Natural killer cell (primary cell): ENCODE measurements at regions not wholly inside any gene's neighbourhood (a gene's known extent, or its start where the extent isn't known, plus 50 kb on each side); places are given as distances from the start of the nearest gene placed in this dataset.
"Not testable (repeated sequence)": the region's sequence is repeated elsewhere in the genome, so short reads cannot be mapped to it uniquely, and the experiment has no call there.

ENCODE experiments used
- ATAC-seq, 3 donors: fragments of 150-1000 bp in 2 of 3; fragments of 200-7000 bp in 1 of 3; cut with Tn5 transposase; 1 replicate in 1 of 3; 2 replicates in 2 of 3; pipeline ENCODE4 v1.10.0; 2021; ENCODE audit warnings: mild to moderate bottlenecking in 2 of 3, moderate library complexity in 2 of 3
- DNase-seq, 2 donors: peaks; one replicate each; pipeline versions ENCODE4 v3.0.0 to v3.0.0-alpha.2; 2013 to 2021; ENCODE audit warnings: mixed read lengths in 1 of 2
- H3K27ac ChIP-seq: one replicate; pipeline ENCODE4 v1.5.1; 2013; ENCODE audit warnings: mild to moderate bottlenecking, low read length
- H3K27me3 ChIP-seq: one replicate; pipeline ENCODE4 v1.6.1; 2013; ENCODE audit warnings: low read length; ENCODE audit not compliant: control insufficient read depth, insufficient read depth
- H3K36me3 ChIP-seq: one replicate; pipeline ENCODE4 v1.6.1; 2013; ENCODE audit warnings: low read length; ENCODE audit not compliant: control insufficient read depth, insufficient read depth
- H3K4me1 ChIP-seq: one replicate; pipeline ENCODE4 v1.6.1; 2013; ENCODE audit warnings: low read length; ENCODE audit not compliant: control insufficient read depth, insufficient read depth
- H3K4me3 ChIP-seq: one replicate; pipeline ENCODE4 v1.5.1; 2013; ENCODE audit warnings: low read length
- H3K9me3 ChIP-seq: one replicate; pipeline ENCODE4 v1.6.1; 2013; ENCODE audit warnings: low read length; ENCODE audit not compliant: control insufficient read depth, insufficient read depth
- H3K27ac Mint-ChIP-seq, 2 donors: one replicate each; pipeline ENCODE4 v1.8.0; 2022; ENCODE audit warnings: mild to moderate bottlenecking in 2 of 2, mixed read lengths in 2 of 2, moderate library complexity in 1 of 2
- H3K27me3 Mint-ChIP-seq, 2 donors: one replicate each; pipeline ENCODE4 v1.8.0; 2022; ENCODE audit warnings: low read depth in 2 of 2, mixed read lengths in 2 of 2
- H3K36me3 Mint-ChIP-seq: one replicate; pipeline ENCODE4 v1.8.0; 2022; ENCODE audit warnings: mixed read lengths
- H3K4me1 Mint-ChIP-seq, 2 donors: one replicate each; pipeline ENCODE4 v1.8.0; 2022; ENCODE audit warnings: mixed read lengths in 2 of 2
- H3K4me3 Mint-ChIP-seq: one replicate; pipeline ENCODE4 v1.8.0; 2022; ENCODE audit warnings: mild to moderate bottlenecking, moderate library complexity, mixed read lengths
- H3K9me3 Mint-ChIP-seq, 2 donors: one replicate each; pipeline ENCODE4 v1.8.0; 2022; ENCODE audit warnings: mixed read lengths in 2 of 2
- CTCF ChIP-seq: fragments of 200-600 bp; IDR thresholded peaks from one replicate; pipeline ENCODE4 v1.8.0; 2022; ENCODE audit warnings: antibody characterized with exemption
- WGBS: methylation state at CpG from one replicate; pipeline ENCODE4 v1.1.7; 2013; ENCODE audit warnings: missing lambda C conversion rate; ENCODE audit not compliant: insufficient coverage; 5-methylcytosine and 5-hydroxymethylcytosine counted together
- intact Hi-C: fragments of 100-400 bp; cut with micrococcal nuclease; formaldehyde crosslinking; loops from one replicate; pipeline ENCODE4 v1.14.2; 2022

GRCh38 chr2:236644502-236644911 is 74.9 kb downstream of the ACKR3 start:
- no peak for DNase-seq
- H3K9me3 ChIP-seq, result no peaks in the 10 kb centered on the region
- H3K27me3 Mint-ChIP-seq, result peaks cover 15 to 61% of the 10 kb centered on the region in 2 donors
- ATAC-seq, result peak in 2 of 3 donors; percentile 28 to 52
- no peaks in the 10 kb centered on the region for H3K36me3 Mint-ChIP-seq
- no peak overlapping the region for H3K4me3 ChIP-seq
- H3K27ac ChIP-seq, result no peak overlapping the region
- no peak for TF ChIP-seq CTCF
- peaks cover 0 to 4% of the 10 kb centered on the region in 2 donors for H3K4me1 Mint-ChIP-seq
- intact Hi-C loops, result no loop called here
- no peaks in the 10 kb centered on the region for H3K27me3 ChIP-seq
- no peaks in the 10 kb centered on the region for H3K9me3 Mint-ChIP-seq
- WGBS, result 38% methylated on average over 4 of the region's 4 CpGs
- H3K4me3 Mint-ChIP-seq, result no peak overlapping the region
- no peaks in the 10 kb centered on the region for H3K36me3 ChIP-seq
- H3K27ac Mint-ChIP-seq, result no peak overlapping the region
- no peaks in the 10 kb centered on the region for H3K4me1 ChIP-seq

GRCh38 chr2:236645141-236645540 is 75.5 kb downstream of the ACKR3 start:
- H3K27me3 ChIP-seq, H3K4me3 Mint-ChIP-seq, H3K4me1 ChIP-seq, H3K9me3 Mint-ChIP-seq, DNase-seq, H3K36me3 Mint-ChIP-seq, H3K27ac Mint-ChIP-seq, intact Hi-C loops, ATAC-seq, H3K4me1 Mint-ChIP-seq, H3K36me3 ChIP-seq, H3K9me3 ChIP-seq, H3K27ac ChIP-seq, H3K4me3 ChIP-seq: not testable (repeated sequence)
- peaks cover 15 to 64% of the 10 kb centered on the region in 2 donors for H3K27me3 Mint-ChIP-seq
- 95% methylated on average over 2 of the region's 4 CpGs for WGBS

- Mint-ChIP-seq H3K4me3 (no peak overlapping the region), H3K36me3 (no peaks in the 10 kb centered on the region), H3K9me3 (no peaks in the 10 kb centered on the region), H3K27ac (no peak overlapping the region), H3K27me3 (peaks cover 13 to 65% of the 10 kb centered on the region in 2 donors), H3K4me1 (peaks cover 0 to 4% of the 10 kb centered on the region in 2 donors)
- Histone ChIP-seq H3K36me3 (no peaks in the 10 kb centered on the region), H3K27ac (no peak overlapping the region), H3K4me1 (no peaks in the 10 kb centered on the region), H3K27me3 (peaks cover 3% of the 10 kb centered on the region), H3K9me3 (no peaks in the 10 kb centered on the region), H3K4me3 (no peak overlapping the region)
- DNase-seq (no peak), ATAC-seq (no peak)
- intact Hi-C loops, result no loop called here
- whole genome bisulfite sequencing, result 81% methylated on average over 2 of the region's 3 CpGs
- TF ChIP-seq CTCF, result no peak
Observed at GRCh38 chr2:236646441-236646840, 76.8 kb downstream of the ACKR3 start.

- H3K27ac Mint-ChIP-seq, result no peak overlapping the region
- WGBS, result 79% methylated on average over 3 of the region's 4 CpGs
- ATAC-seq (no peak), DNase-seq (no peak)
- H3K4me3 Mint-ChIP-seq, result no peak overlapping the region
- Histone ChIP-seq H3K4me3 (no peak overlapping the region), H3K9me3 (no peaks in the 10 kb centered on the region), H3K4me1 (no peaks in the 10 kb centered on the region), H3K36me3 (no peaks in the 10 kb centered on the region), H3K27ac (no peak overlapping the region), H3K27me3 (peaks cover 3% of the 10 kb centered on the region)
- peaks cover 13 to 65% of the 10 kb centered on the region in 2 donors for H3K27me3 Mint-ChIP-seq
- H3K4me1 Mint-ChIP-seq, result peaks cover 0 to 4% of the 10 kb centered on the region in 2 donors
- no peak for TF ChIP-seq CTCF
- intact Hi-C loops, result no loop called here
- H3K9me3 Mint-ChIP-seq, result no peaks in the 10 kb centered on the region
- H3K36me3 Mint-ChIP-seq, result no peaks in the 10 kb centered on the region
Observed at GRCh38 chr2:236646871-236647270, 77.2 kb downstream of the ACKR3 start.
